H9 (cell line): ENCODE measurements at regions not wholly inside any gene's neighbourhood (a gene's known extent, or its start where the extent isn't known, plus 50 kb on each side); places are given as distances from the start of the nearest gene placed in this dataset.

Source experiments
- DNase-seq: peaks from one replicate; pipeline ENCODE4 v3.0.0-alpha.2; 2017
- H2AFZ ChIP-seq: one replicate; pipeline ENCODE4 v1.6.1; 2013; ENCODE audit warnings: mild to moderate bottlenecking, low read length, control low read depth, moderate library complexity
- H2AK5ac ChIP-seq: 2 replicates; pipeline ENCODE4 v1.6.1; 2013; ENCODE audit warnings: low read length, control low read depth, mixed read lengths; ENCODE audit not compliant: insufficient read length
- H2BK120ac ChIP-seq: one replicate; pipeline ENCODE4 v1.6.1; 2013; ENCODE audit warnings: low read depth, mild to moderate bottlenecking, low read length, control low read depth, inconsistent platforms; ENCODE audit not compliant: poor library complexity, severe bottlenecking
- H2BK12ac ChIP-seq: 2 replicates; pipeline ENCODE4 v1.6.1; 2013; ENCODE audit warnings: low read length, control low read depth, mixed read lengths, low read depth; ENCODE audit not compliant: insufficient read length
- H2BK15ac ChIP-seq: 2 replicates; pipeline ENCODE4 v1.6.1; 2013; ENCODE audit warnings: low read depth, low read length, control low read depth
- H2BK20ac ChIP-seq: one replicate; pipeline ENCODE4 v1.6.1; 2013; ENCODE audit warnings: low read depth, mild to moderate bottlenecking, low read length, control low read depth, inconsistent platforms; ENCODE audit not compliant: poor library complexity, severe bottlenecking
- H2BK5ac ChIP-seq: 2 replicates; pipeline ENCODE4 v1.6.1; 2013; ENCODE audit warnings: low read length, control low read depth, mixed read lengths; ENCODE audit not compliant: insufficient read length
- H3K14ac ChIP-seq: 2 replicates; pipeline ENCODE4 v1.6.1; 2013; ENCODE audit warnings: low read length, control low read depth; ENCODE audit not compliant: insufficient read depth
- H3K18ac ChIP-seq: 2 replicates; pipeline ENCODE4 v1.6.1; 2013; ENCODE audit warnings: low read depth, mild to moderate bottlenecking, mixed read lengths, low read length, control low read depth; ENCODE audit not compliant: insufficient read length
- H3K23ac ChIP-seq: 2 replicates; pipeline ENCODE4 v1.6.1; 2013; ENCODE audit warnings: low read length, control low read depth, mixed read lengths, low read depth; ENCODE audit not compliant: insufficient read length
- H3K23me2 ChIP-seq: 2 replicates; pipeline ENCODE4 v1.6.1; 2013; ENCODE audit warnings: low read depth, mild to moderate bottlenecking, mixed read lengths, low read length, control low read depth; ENCODE audit not compliant: insufficient read length, poor library complexity, severe bottlenecking
- H3K27ac ChIP-seq: 2 replicates; pipeline ENCODE4 v1.5.1; 2013; ENCODE audit warnings: low read length, control low read depth, mixed read lengths, low read depth; ENCODE audit not compliant: insufficient read length
- H3K27me3 ChIP-seq: 2 replicates; pipeline ENCODE4 v1.6.1; 2013; ENCODE audit warnings: low read length, control low read depth, inconsistent platforms; ENCODE audit not compliant: insufficient read depth
- H3K4ac ChIP-seq: 2 replicates; pipeline ENCODE4 v1.6.1; 2013; ENCODE audit warnings: low read depth, mild to moderate bottlenecking, control low read depth, inconsistent platforms, low read length, moderate library complexity
- H3K4me1 ChIP-seq: 2 replicates; pipeline ENCODE4 v1.6.1; 2013; ENCODE audit warnings: low read length, control low read depth, inconsistent platforms; ENCODE audit not compliant: insufficient read depth
- H3K4me2 ChIP-seq: 2 replicates; pipeline ENCODE4 v1.6.1; 2013; ENCODE audit warnings: low read length, control low read depth, mixed read lengths; ENCODE audit not compliant: insufficient read length, insufficient read depth
- H3K56ac ChIP-seq: 2 replicates; pipeline ENCODE4 v1.6.1; 2013; ENCODE audit warnings: low read depth, mild to moderate bottlenecking, mixed read lengths, low read length, control low read depth; ENCODE audit not compliant: insufficient read length
- H3K79me1 ChIP-seq: 2 replicates; pipeline ENCODE4 v1.6.1; 2013; ENCODE audit warnings: low read depth, mild to moderate bottlenecking, moderate library complexity, low read length, control low read depth, inconsistent platforms; ENCODE audit not compliant: insufficient read depth, poor library complexity, severe bottlenecking
- H3K79me2 ChIP-seq: 2 replicates; pipeline ENCODE4 v1.6.1; 2013; ENCODE audit warnings: low read length, control low read depth, inconsistent platforms; ENCODE audit not compliant: insufficient read depth
- H3K9ac ChIP-seq: 2 replicates; pipeline ENCODE4 v1.6.1; 2013; ENCODE audit warnings: low read length, control low read depth, mixed read lengths; ENCODE audit not compliant: insufficient read length; ENCODE audit errors: extremely low read depth
- H3K9me3 ChIP-seq: one replicate; pipeline ENCODE4 v1.6.1; 2013; ENCODE audit warnings: low read depth, low read length, inconsistent platforms; ENCODE audit not compliant: control insufficient read depth
- H3T11ph ChIP-seq: one replicate; pipeline ENCODE4 v1.6.1; 2013; ENCODE audit warnings: mild to moderate bottlenecking, low read length, control low read depth, inconsistent platforms
- H4K20me1 ChIP-seq: one replicate; pipeline ENCODE4 v1.6.1; 2013; ENCODE audit not compliant: control insufficient read depth, insufficient read length, insufficient read depth
- H4K5ac ChIP-seq: 2 replicates; pipeline ENCODE4 v1.6.1; 2013; ENCODE audit warnings: low read depth, mild to moderate bottlenecking, mixed read lengths, low read length, control low read depth; ENCODE audit not compliant: insufficient read length
- H4K8ac ChIP-seq: replicated peaks from 2 replicates; pipeline ENCODE4 v1.6.1; 2013; ENCODE audit warnings: low read length, control low read depth, mixed read lengths, low read depth; ENCODE audit not compliant: insufficient read length
- H4K91ac ChIP-seq: 2 replicates; pipeline ENCODE4 v1.6.1; 2013; ENCODE audit warnings: low read depth, mild to moderate bottlenecking, moderate library complexity, mixed read lengths, low read length, control low read depth; ENCODE audit not compliant: insufficient read length
- H3K27ac Mint-ChIP-seq, 3 experiments: 2 replicates in 2 of 3; 3 replicates in 1 of 3; pipeline ENCODE4 v1.8.0; 2020 to 2021; ENCODE audit warnings: mixed read lengths in 3 of 3, mild to moderate bottlenecking in 1 of 3, moderate library complexity in 1 of 3
- H3K27me3 Mint-ChIP-seq: 2 replicates; pipeline ENCODE4 v1.8.0; 2021; ENCODE audit warnings: low read depth, mild to moderate bottlenecking, moderate library complexity, mixed read lengths
- H3K36me3 Mint-ChIP-seq, 3 experiments: 2 replicates in 2 of 3; 3 replicates in 1 of 3; pipeline ENCODE4 v1.8.0; 2020 to 2021; ENCODE audit warnings: low read depth in 3 of 3, mixed read lengths in 3 of 3; ENCODE audit not compliant: insufficient read depth in 1 of 3
- H3K4me1 Mint-ChIP-seq, 2 experiments: 2 replicates each; pipeline ENCODE4 v1.8.0; 2020; ENCODE audit warnings: mixed read lengths in 2 of 2
- H3K4me3 Mint-ChIP-seq, 2 experiments: 2 replicates in 1 of 2; 3 replicates in 1 of 2; pipeline ENCODE4 v1.8.0; 2020 to 2021; ENCODE audit warnings: mild to moderate bottlenecking in 2 of 2, mixed read lengths in 2 of 2, moderate library complexity in 1 of 2
- H3K9me3 Mint-ChIP-seq, 2 experiments: 2 replicates in 1 of 2; 3 replicates in 1 of 2; pipeline ENCODE4 v1.8.0; 2020; ENCODE audit warnings: mild to moderate bottlenecking in 2 of 2, mixed read lengths in 2 of 2, moderate library complexity in 1 of 2
- CTCF ChIP-seq: fragments of 200-600 bp; sonication (generic); conservative IDR thresholded peaks from 3 replicates; pipeline ENCODE4 v1.8.0; 2021; ENCODE audit warnings: antibody characterized with exemption, mild to moderate bottlenecking
- WGBS: extraction: QIAGEN DNeasy Blood & Tissue Kit; methylation state at CpG from one replicate; pipeline ENCODE4 v1.1.7; 2013; ENCODE audit warnings: missing lambda C conversion rate, low lambda C conversion rate, mixed read lengths; ENCODE audit not compliant: insufficient read length; ENCODE audit errors: extremely low coverage; 5-methylcytosine and 5-hydroxymethylcytosine counted together

DNA sequence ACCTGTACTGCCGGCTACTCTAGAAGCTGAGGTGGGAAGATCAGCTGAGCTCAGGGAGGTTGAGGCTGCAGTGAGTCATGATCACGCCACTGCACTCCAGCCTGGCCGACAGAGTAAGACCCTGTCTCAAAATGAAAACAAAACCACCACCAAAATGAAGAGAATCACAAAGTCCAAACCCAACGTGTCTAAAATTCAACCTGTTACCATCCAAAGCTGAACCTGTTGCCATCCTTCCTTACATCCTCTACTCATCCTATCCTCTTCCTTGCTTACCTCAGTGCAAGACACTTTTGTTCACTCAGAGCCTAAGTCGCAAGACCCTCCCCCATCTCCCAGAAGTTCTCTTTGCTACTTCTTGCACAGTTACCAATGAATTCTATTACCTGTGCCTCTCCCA lies 299.7 kb downstream of the ATP23 start:
- no peak for DNase-seq
- Histone ChIP-seq H2BK5ac (no peak overlapping the region), H3K18ac (no peak overlapping the region), H3K27ac (no peak overlapping the region), H4K20me1 (no peaks in the 10 kb centered on the region), H3K4me2 (no peak overlapping the region), H3K79me1 (no peaks in the 10 kb centered on the region), H3K23me2 (no peaks in the 10 kb centered on the region), H3K23ac (no peak overlapping the region), H3K4me1 (no peaks in the 10 kb centered on the region), H3K9me3 (no peaks in the 10 kb centered on the region), H2AFZ (no peak overlapping the region), H3K79me2 (no peaks in the 10 kb centered on the region), H4K91ac (no peak overlapping the region), H3K4ac (no peak overlapping the region), H4K8ac (no peak overlapping the region), H4K5ac (no peak overlapping the region), H2BK120ac (no peak overlapping the region), H3T11ph (no peak overlapping the region), H3K56ac (no peak overlapping the region), H2BK12ac (no peak overlapping the region), H3K27me3 (no peaks in the 10 kb centered on the region; the same call in 1 of the 2 replicates), H2AK5ac (no peak overlapping the region), H3K14ac (no peak overlapping the region), H2BK15ac (no peak overlapping the region), H2BK20ac (no peak overlapping the region), H3K9ac (no peak overlapping the region)
- no peak overlapping the region for H3K27ac Mint-ChIP-seq
- H3K9me3 Mint-ChIP-seq: no peaks in the 10 kb centered on the region
- H3K4me3 Mint-ChIP-seq: no peak overlapping the region
- no peak for TF ChIP-seq CTCF
- peaks cover 15 to 16% of the 10 kb centered on the region in 2 experiments for H3K4me1 Mint-ChIP-seq
- peaks cover 1% of the 10 kb centered on the region; the same call in 1 of the 2 replicates for H3K27me3 Mint-ChIP-seq
- H3K36me3 Mint-ChIP-seq: no peaks in the 10 kb centered on the region
- WGBS: no CpG with 5 or more reads among the region's 5 CpGs
